K562 (cell line): ENCODE measurements at regions not wholly inside any gene's neighbourhood (a gene's known extent, or its start where the extent isn't known, plus 50 kb on each side); places are given as distances from the start of the nearest gene placed in this dataset.

ENCODE experiments used
- ATAC-seq: fragments of 200-7000 bp; cut with Tn5 transposase; 3 replicates; pipeline ENCODE4 v1.9.1; 2020; ENCODE audit warnings: moderate library complexity
- BruUV-seq: library from RNA; stranded (reverse); fragments of 400-500 nt; replicated peaks from 2 replicates; lab custom pipeline; 2021; lab: Mats Ljungman, UMichigan
- CTCF ChIA-PET: fragments of 300-600 bp; formaldehyde crosslinking; extraction: SDS; loops from one replicate; lab custom pipeline; 2021; ENCODE audit warnings: low intra/inter-chr PET ratio; lab: Yijun Ruan, JAX
- POLR2A ChIA-PET: fragments of 300-600, 350-650 bp; sonication (Branson Sonifier 250); formaldehyde crosslinking; extraction: SDS; loops from one replicate; lab custom pipeline; 2021; ENCODE audit warnings: antibody characterized with exemption, inconsistent platforms; lab: Yijun Ruan, JAX
- DNase-seq, 4 experiments: peaks; one replicate each; pipeline versions ENCODE4 v3.0.0 to v3.0.0-alpha.2; 2011 to 2018; ENCODE audit warnings: low spot score in 3 of 4, mixed read lengths in 3 of 4; ENCODE audit errors: extremely low read depth in 1 of 4
- FAIRE-seq: peaks from 2 replicates; lab custom pipeline; 2011; peaks lifted over from hg19 to GRCh38; lab: Jason Lieb, UNC
- H2AFZ ChIP-seq: 2 replicates; pipeline ENCODE4 v1.6.0; 2011; ENCODE audit warnings: low read depth, low read length, control low read depth, inconsistent platforms
- H3K27ac ChIP-seq: fragments of 200-600 bp; 3 replicates; pipeline ENCODE4 v1.8.0; 2011; ENCODE audit warnings: low read depth, mild to moderate bottlenecking, control low read depth, inconsistent platforms, low read length, moderate library complexity, mixed read lengths; ENCODE audit errors: extremely low read depth
- H3K27me3 ChIP-seq, 2 experiments: fragments of 300-600 bp in 1 of 2; 2 replicates in 1 of 2; 3 replicates in 1 of 2; pipeline versions ENCODE4 v1.6.0 to v1.8.0; 2011; ENCODE audit warnings: inconsistent platforms in 2 of 2, low read length in 2 of 2, mild to moderate bottlenecking in 1 of 2, mixed read lengths in 1 of 2, moderate library complexity in 1 of 2; ENCODE audit not compliant: control insufficient read depth in 2 of 2, insufficient read depth in 2 of 2
- H3K36me3 ChIP-seq: fragments of 300-600 bp; 3 replicates; pipeline ENCODE4 v1.8.0; 2011; ENCODE audit warnings: mild to moderate bottlenecking, low read length, inconsistent platforms; ENCODE audit not compliant: control insufficient read depth, insufficient read depth
- H3K4me1 ChIP-seq, 2 experiments: fragments of 200-600 bp in 1 of 2; replicated peaks in 1 of 2; 2 replicates in 1 of 2; 3 replicates in 1 of 2; pipeline versions ENCODE4 v1.5.1 to v1.8.0; 2011; ENCODE audit warnings: inconsistent platforms in 2 of 2, low read length in 2 of 2, mild to moderate bottlenecking in 1 of 2, mixed read lengths in 1 of 2, moderate library complexity in 1 of 2; ENCODE audit not compliant: control insufficient read depth in 2 of 2, insufficient read depth in 2 of 2
- H3K4me2 ChIP-seq: 2 replicates; pipeline ENCODE4 v1.6.1; 2011; ENCODE audit warnings: low read length, control low read depth, inconsistent platforms, mixed read lengths; ENCODE audit not compliant: insufficient read depth
- H3K4me3 ChIP-seq: fragments of 200-600 bp; sonication (generic), shearing (Covaris generic); 2 replicates; pipeline ENCODE4 v1.5.1; 2016; ENCODE audit warnings: control low read depth, inconsistent platforms
- H3K79me2 ChIP-seq: fragments of 200-600 bp; 3 replicates; pipeline ENCODE4 v1.8.0; 2011; ENCODE audit warnings: low read length, inconsistent platforms; ENCODE audit not compliant: control insufficient read depth, insufficient read depth
- H3K9ac ChIP-seq, 2 experiments: 2 replicates each; pipeline versions ENCODE4 v1.6.0 to v1.6.1; 2011; ENCODE audit warnings: low read depth in 2 of 2, low read length in 2 of 2, control low read depth in 1 of 2, inconsistent platforms in 1 of 2, mild to moderate bottlenecking in 1 of 2, mixed read lengths in 1 of 2; ENCODE audit not compliant: insufficient read depth in 1 of 2
- H3K9me1 ChIP-seq: one replicate; pipeline ENCODE4 v1.6.0; 2011; ENCODE audit warnings: inconsistent platforms, mild to moderate bottlenecking, low read length, moderate library complexity; ENCODE audit not compliant: control insufficient read depth, insufficient read depth
- H3K9me3 ChIP-seq: replicated peaks from 2 replicates; pipeline ENCODE4 v1.5.1; 2011; ENCODE audit warnings: low read depth, low read length, inconsistent platforms; ENCODE audit not compliant: control insufficient read depth, insufficient read depth
- H4K20me1 ChIP-seq: replicated peaks from 2 replicates; pipeline ENCODE4 v1.6.1; 2011; ENCODE audit warnings: low read length, inconsistent platforms, mixed read lengths; ENCODE audit not compliant: control insufficient read depth, insufficient read depth
- FUS ChIP-seq: fragments of 200-400 bp; formaldehyde crosslinking; optimal IDR thresholded peaks from 2 replicates; pipeline ENCODE3; 2017; ENCODE audit warnings: low read depth, low read length
- GABPB2 ChIP-seq: fragments of 250-450 bp; sonication (Bioruptor Pico); conservative IDR thresholded peaks from 2 replicates; pipeline ENCODE4 v1.5.1; 2021; ENCODE audit warnings: mild to moderate bottlenecking
- POLR2A ChIP-seq: fragments of 450-650 bp; conservative IDR thresholded peaks from 2 replicates; pipeline ENCODE4 v1.6.1; 2016
- SIN3B ChIP-seq: fragments of 450-650 bp; IDR thresholded peaks from 2 replicates; pipeline ENCODE4 v1.6.1; 2017; ENCODE audit warnings: low read depth, mild to moderate bottlenecking, moderate library complexity
- ZC3H11A ChIP-seq: IDR thresholded peaks from 2 replicates; pipeline ENCODE4 v1.6.1; 2012; ENCODE audit warnings: low read depth, low read length, improper control_type of control experiment
- ZC3H4 ChIP-seq: sonication (generic); formaldehyde crosslinking; IDR thresholded peaks from 2 replicates; pipeline ENCODE4 v1.9.0; 2021; ENCODE audit warnings: missing genetic modification reagents, borderline replicate concordance
- WGBS: fragments of 100-300 bp; shearing (Covaris generic); methylation state at CpG from one replicate; pipeline ENCODE4 v1.1.6; 2016; ENCODE audit warnings: low coverage, mixed read lengths; ENCODE audit not compliant: insufficient coverage; ENCODE audit errors: missing lambda C conversion rate; 5-methylcytosine and 5-hydroxymethylcytosine counted together
- in situ Hi-C: fragments of 300-500 bp; cut with MboI; formaldehyde crosslinking; loops from 4 replicates; pipeline ENCODE4 v1.15.0; 2018; ENCODE audit warnings: inconsistent platforms, mixed read lengths
- intact Hi-C: fragments of 100-400 bp; cut with micrococcal nuclease; formaldehyde crosslinking; loops from 2 replicates; pipeline ENCODE4 v1.14.2; 2022
- TF ChIP-seq, protein P1 (sequence below): fragments of 450-650 bp; formaldehyde crosslinking; IDR thresholded peaks from 2 replicates; pipeline ENCODE4 v1.4.0; 2020; ENCODE audit warnings: mild to moderate bottlenecking, moderate library complexity
- TF ChIP-seq, protein P2 (sequence below): fragments of 250-450 bp; sonication (Bioruptor Pico); IDR thresholded peaks from 2 replicates; pipeline ENCODE4 v1.5.1; 2021; ENCODE audit warnings: mild to moderate bottlenecking

DNA sequence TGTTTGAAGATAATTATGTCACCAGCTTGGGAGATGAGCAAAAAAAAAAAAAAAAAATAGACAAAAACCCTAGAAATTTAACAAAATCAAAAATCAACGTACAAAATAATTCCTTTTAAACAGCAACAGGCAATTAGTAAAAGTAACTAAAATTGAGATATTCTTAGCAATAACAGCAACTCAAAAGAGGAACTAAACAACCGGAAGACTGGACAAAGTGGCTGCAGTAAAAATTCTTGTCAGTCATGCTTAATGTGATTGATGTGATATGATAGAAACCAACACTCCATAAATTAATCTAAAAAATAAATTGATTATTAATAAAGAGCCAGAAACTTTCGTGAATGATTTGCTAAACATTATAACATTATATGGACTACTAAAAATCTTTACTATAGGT lies 1534.6 kb upstream of the AGA start:
- WGBS: 4% methylated on average over 3 of the region's 3 CpGs
- no peaks in the 10 kb centered on the region for H3K9me1 ChIP-seq
- H2AFZ ChIP-seq: no peak overlapping the region
- no peaks in the 10 kb centered on the region for H3K4me1 ChIP-seq
- H3K36me3 ChIP-seq: no peaks in the 10 kb centered on the region
- intact Hi-C loops (no loop called here), in situ Hi-C loops (no loop called here)
- no peak for FAIRE-seq
- H3K9me3 ChIP-seq: no peaks in the 10 kb centered on the region; the same call in 1 of the 2 replicates
- H3K27me3 ChIP-seq: no peaks in the 10 kb centered on the region
- H3K4me2 ChIP-seq: no peak overlapping the region
- no peak overlapping the region for H3K27ac ChIP-seq
- H3K79me2 ChIP-seq: no peaks in the 10 kb centered on the region
- BruUV-seq: no TSS peak
- H4K20me1 ChIP-seq: no peaks in the 10 kb centered on the region
- CTCF ChIA-PET: no interaction called here
- POLR2A ChIA-PET: no interaction called here
- TF ChIP-seq ZC3H11A (no peak), ZC3H4 (CRISPR knock-in tag) (no peak), GABPB2 (CRISPR knock-in tag) (no peak), FUS (no peak), POLR2A (no peak), SIN3B (no peak)
- TF ChIP-seq, protein P1, sequence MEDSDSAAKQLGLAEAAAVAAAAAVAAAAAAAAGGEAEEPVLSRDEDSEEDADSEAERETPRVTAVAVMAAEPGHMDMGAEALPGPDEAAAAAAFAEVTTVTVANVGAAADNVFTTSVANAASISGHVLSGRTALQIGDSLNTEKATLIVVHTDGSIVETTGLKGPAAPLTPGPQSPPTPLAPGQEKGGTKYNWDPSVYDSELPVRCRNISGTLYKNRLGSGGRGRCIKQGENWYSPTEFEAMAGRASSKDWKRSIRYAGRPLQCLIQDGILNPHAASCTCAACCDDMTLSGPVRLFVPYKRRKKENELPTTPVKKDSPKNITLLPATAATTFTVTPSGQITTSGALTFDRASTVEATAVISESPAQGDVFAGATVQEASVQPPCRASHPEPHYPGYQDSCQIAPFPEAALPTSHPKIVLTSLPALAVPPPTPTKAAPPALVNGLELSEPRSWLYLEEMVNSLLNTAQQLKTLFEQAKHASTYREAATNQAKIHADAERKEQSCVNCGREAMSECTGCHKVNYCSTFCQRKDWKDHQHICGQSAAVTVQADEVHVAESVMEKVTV: no peak
- TF ChIP-seq, protein P2, sequence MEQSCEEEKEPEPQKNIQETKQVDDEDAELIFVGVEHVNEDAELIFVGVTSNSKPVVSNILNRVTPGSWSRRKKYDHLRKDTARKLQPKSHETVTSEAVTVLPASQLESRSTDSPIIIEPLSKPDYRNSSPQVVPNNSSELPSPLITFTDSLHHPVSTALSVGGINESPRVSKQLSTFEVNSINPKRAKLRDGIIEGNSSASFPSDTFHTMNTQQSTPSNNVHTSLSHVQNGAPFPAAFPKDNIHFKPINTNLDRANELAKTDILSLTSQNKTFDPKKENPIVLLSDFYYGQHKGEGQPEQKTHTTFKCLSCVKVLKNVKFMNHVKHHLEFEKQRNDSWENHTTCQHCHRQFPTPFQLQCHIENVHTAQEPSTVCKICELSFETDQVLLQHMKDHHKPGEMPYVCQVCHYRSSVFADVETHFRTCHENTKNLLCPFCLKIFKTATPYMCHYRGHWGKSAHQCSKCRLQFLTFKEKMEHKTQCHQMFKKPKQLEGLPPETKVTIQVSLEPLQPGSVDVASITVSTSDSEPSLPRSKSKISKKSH (CRISPR knock-in tag): no peak
- no peak for ATAC-seq
- no peak for DNase-seq
- H3K4me3 ChIP-seq: no peak overlapping the region
- no peak overlapping the region for H3K9ac ChIP-seq
